ENCODE measurements at regions not wholly inside any gene's neighbourhood (a gene's known extent, or its start where the extent isn't known, plus 50 kb on each side); places are given as distances from the start of the nearest gene placed in this dataset.

- no peak overlapping the region for H3K4me2 ChIP-seq (ENCODE audit: low read length)
Measured at GRCh38 chr14:95808371-95808770, 68.3 kb upstream of the TUNAR start.

GRCh38 chr14:95796788-95797187 lies 79.8 kb upstream of the TUNAR start:
- no peak overlapping the region for H3K27ac ChIP-seq (ENCODE audit: low read length)
- H3K9me3 ChIP-seq (ENCODE audit: low read length), result no peaks in the 10 kb centered on the region
- H3K4me2 ChIP-seq (ENCODE audit: low read length), result no peak overlapping the region
- no peaks in the 10 kb centered on the region for H3F3A ChIP-seq (ENCODE audit: insufficient read depth, low read length, poor library complexity, severe bottlenecking)
- no peak for TF ChIP-seq EP300 (conservative IDR thresholded peaks at IDR 0.05; ENCODE audit: poor library complexity, severe bottlenecking)
- TF ChIP-seq RAD21 (conservative IDR thresholded peaks at IDR 0.05), result no peak
- TF ChIP-seq SMC3 (conservative IDR thresholded peaks at IDR 0.05; ENCODE audit: poor library complexity), result no peak
- no peak for TF ChIP-seq POLR2AphosphoS5 (IDR thresholded peaks at IDR 0.05)
- TF ChIP-seq, protein P1, sequence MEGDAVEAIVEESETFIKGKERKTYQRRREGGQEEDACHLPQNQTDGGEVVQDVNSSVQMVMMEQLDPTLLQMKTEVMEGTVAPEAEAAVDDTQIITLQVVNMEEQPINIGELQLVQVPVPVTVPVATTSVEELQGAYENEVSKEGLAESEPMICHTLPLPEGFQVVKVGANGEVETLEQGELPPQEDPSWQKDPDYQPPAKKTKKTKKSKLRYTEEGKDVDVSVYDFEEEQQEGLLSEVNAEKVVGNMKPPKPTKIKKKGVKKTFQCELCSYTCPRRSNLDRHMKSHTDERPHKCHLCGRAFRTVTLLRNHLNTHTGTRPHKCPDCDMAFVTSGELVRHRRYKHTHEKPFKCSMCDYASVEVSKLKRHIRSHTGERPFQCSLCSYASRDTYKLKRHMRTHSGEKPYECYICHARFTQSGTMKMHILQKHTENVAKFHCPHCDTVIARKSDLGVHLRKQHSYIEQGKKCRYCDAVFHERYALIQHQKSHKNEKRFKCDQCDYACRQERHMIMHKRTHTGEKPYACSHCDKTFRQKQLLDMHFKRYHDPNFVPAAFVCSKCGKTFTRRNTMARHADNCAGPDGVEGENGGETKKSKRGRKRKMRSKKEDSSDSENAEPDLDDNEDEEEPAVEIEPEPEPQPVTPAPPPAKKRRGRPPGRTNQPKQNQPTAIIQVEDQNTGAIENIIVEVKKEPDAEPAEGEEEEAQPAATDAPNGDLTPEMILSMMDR (IDR thresholded peaks at IDR 0.05; ENCODE audit: poor library complexity, severe bottlenecking), result no peak
- no peak for TF ChIP-seq EZH2 (IDR thresholded peaks at IDR 0.05; ENCODE audit: borderline replicate concordance, insufficient read depth, low read length, poor library complexity, severe bottlenecking)
- no peak for TF ChIP-seq REST (IDR thresholded peaks at IDR 0.05; ENCODE audit: borderline replicate concordance)
- no peak for TF ChIP-seq TAF1 (IDR thresholded peaks at IDR 0.05; ENCODE audit: low read depth)
- no peak for TF ChIP-seq MXI1 (conservative IDR thresholded peaks at IDR 0.05; ENCODE audit: poor library complexity, severe bottlenecking)
- H3K4me3 ChIP-seq (ENCODE audit: low read length), result no peak overlapping the region
- no peak overlapping the region for H2AFZ ChIP-seq (ENCODE audit: low read depth, low read length)
- H3K9ac ChIP-seq (ENCODE audit: low read length), result no peak overlapping the region
- H3K9me2 ChIP-seq (ENCODE audit: insufficient read depth, low read length), result no peaks in the 10 kb centered on the region
- no peaks in the 10 kb centered on the region for H4K20me1 ChIP-seq (ENCODE audit: insufficient read depth)
- H3K79me2 ChIP-seq (replicated peaks; ENCODE audit: insufficient read depth, low read length), result no peaks in the 10 kb centered on the region
- H3K27me3 ChIP-seq (ENCODE audit: insufficient read depth, low read depth, low read length), result no peaks in the 10 kb centered on the region
- no peaks in the 10 kb centered on the region for H3K36me3 ChIP-seq (ENCODE audit: insufficient read depth, low read length)

More at GRCh38 chr14:95808371-95808770, 68.3 kb upstream of the TUNAR start:
- no peak overlapping the region for H2AFZ ChIP-seq (ENCODE audit: low read depth, low read length)
- H3K27ac ChIP-seq (ENCODE audit: low read length), result no peak overlapping the region
- H3K36me3 ChIP-seq (ENCODE audit: insufficient read depth, low read length), result no peaks in the 10 kb centered on the region
- H3K79me2 ChIP-seq (replicated peaks; ENCODE audit: insufficient read depth, low read length), result no peaks in the 10 kb centered on the region
- no peak for TF ChIP-seq TAF1 (IDR thresholded peaks at IDR 0.05; ENCODE audit: low read depth)
- TF ChIP-seq REST (IDR thresholded peaks at IDR 0.05; ENCODE audit: borderline replicate concordance), result no peak
- no peak for TF ChIP-seq MXI1 (conservative IDR thresholded peaks at IDR 0.05; ENCODE audit: poor library complexity, severe bottlenecking)
- no peak for TF ChIP-seq POLR2AphosphoS5 (IDR thresholded peaks at IDR 0.05)
- no peak overlapping the region for H3K4me3 ChIP-seq (ENCODE audit: low read length)
- H3K9me3 ChIP-seq (ENCODE audit: low read length), result peaks cover 7% of the 10 kb centered on the region
- H3K27me3 ChIP-seq (ENCODE audit: insufficient read depth, low read depth, low read length), result no peaks in the 10 kb centered on the region
- H4K20me1 ChIP-seq (ENCODE audit: insufficient read depth), result no peaks in the 10 kb centered on the region
- H3K9ac ChIP-seq (ENCODE audit: low read length), result no peak overlapping the region
- H3F3A ChIP-seq (ENCODE audit: insufficient read depth, low read length, poor library complexity, severe bottlenecking), result no peaks in the 10 kb centered on the region
- H3K9me2 ChIP-seq (ENCODE audit: insufficient read depth, low read length), result no peaks in the 10 kb centered on the region

Measured in neural cell (in vitro differentiated cells).